OCI-M1 (cell line): ENCODE measurements at regions not wholly inside any gene's neighbourhood (a gene's known extent, or its start where the extent isn't known, plus 50 kb on each side); places are given as distances from the start of the nearest gene placed in this dataset.

Source experiments
- DNase-seq: peaks from one replicate; lab custom pipeline; 2025; lab: John Stamatoyannopoulos, UW

DNA sequence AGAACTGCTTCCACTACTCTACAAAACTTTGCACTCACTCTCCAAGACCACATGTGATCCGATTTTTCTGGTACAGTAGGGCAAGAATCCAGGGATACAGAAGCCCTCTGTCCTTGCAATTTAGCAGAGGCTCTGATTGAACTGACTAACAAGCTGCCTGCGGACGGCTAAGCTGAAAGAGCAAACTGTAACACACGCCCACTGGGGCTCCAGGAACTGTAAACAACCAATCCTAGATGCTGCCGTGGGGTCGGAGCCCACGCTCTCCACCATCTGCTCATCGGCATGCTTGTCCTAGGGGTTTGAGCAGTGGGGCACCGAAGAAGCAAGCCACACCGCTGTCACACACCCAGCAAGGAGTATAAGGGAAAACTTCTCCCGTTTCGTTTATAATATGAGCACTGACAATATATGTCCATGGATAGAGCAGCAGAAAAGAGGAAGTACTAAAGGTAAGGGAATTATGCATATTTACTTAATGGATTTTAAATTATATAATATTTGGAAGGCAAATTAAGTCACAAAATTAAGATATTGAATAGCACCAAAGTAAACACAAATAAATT is 634.4 kb upstream of the POT1 start:
- no peak for DNase-seq

- no peak for DNase-seq
These were observed 633.9 kb upstream of the POT1 start for GRCh38 chr7:125563557-125563956.

DNA sequence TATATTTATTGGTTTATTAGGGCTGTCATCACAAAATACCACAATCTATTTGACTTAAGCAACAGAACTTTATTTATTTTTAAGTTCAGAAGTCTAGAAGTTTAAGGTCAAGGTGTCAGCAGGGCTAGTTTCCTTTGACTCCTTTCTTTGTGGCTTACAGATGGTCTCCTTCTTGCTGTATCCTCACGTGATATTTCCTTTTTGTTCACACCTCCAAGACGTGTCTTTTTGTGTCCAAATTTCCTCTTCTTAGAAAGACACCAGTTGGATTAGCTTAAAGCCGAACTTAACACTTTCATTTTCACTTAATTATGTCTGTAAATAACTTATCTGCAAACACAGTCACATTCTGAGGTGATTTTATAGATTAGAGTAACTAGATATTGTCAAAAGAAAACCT is 631.4 kb upstream of the POT1 start:
- DNase-seq: peak; percentile 68

DNA sequence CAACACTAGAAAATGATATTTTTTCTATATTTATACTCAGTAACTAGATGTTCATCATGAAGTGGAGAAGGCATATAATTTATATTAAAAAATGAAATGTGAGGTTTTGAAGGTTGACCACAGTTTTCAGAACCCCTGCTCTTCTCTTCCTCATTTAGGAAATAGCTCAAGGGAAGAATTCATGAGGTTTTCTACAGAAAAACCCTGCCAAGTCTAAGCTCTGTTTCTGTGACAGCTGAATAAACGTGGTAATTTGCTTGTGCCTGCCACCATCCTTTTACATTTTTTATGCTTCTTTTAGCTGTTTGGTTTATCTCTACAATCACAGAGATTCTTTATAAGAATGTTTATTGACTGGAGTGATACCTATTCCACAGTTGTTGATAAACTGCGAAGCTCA is 630.3 kb upstream of the POT1 start:
- DNase-seq: no peak

GRCh38 chr7:125555916-125556315 is 626.3 kb upstream of the POT1 start:
- DNase-seq: no peak

DNA sequence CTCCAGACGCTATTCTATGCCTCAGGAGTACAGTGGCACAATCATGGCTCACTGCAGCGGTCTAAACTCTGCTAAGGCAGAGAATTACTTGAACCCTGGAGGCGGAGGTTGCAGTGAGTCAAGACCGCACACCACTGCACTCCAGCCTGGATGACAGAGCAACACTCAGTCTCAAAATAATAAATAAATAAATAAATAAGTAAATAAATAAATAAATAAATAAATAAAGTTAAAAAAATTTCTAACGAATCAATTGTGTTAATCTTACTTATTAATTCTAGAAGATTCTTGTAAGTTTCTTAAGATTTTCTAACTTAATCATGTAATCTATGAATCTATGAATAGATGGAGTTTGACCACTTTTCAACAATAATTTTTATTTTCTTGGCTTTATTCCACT is 621.4 kb upstream of the POT1 start:
- no peak for DNase-seq

GRCh38 chr7:125547505-125547904 is 617.9 kb upstream of the POT1 start:
- DNase-seq: no peak

GRCh38 chr7:125530553-125530952 is 600.9 kb upstream of the POT1 start:
- DNase-seq: no peak

GRCh38 chr7:125529249-125529648 is 599.6 kb upstream of the POT1 start:
- DNase-seq: no peak

DNA sequence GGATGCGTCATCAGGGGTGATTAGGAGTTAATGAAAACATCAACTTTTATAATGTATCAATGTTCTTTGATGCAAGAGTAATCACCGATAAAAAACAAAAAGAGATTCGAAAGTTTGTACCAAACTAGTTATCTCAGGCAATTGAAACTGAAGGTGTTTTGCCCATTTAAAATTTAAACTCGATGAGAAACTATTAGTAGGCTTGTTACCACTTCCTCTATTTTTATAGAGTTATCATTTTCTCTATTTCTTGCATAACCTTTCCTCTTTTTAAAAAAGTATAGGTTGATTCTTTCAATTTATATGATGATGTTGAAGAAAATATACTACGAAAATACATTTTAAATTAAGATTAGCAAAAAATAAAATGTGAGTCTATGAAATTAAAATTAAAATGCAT is 597.3 kb upstream of the POT1 start:
- DNase-seq: no peak

GRCh38 chr7:125526092-125526491 is 596.5 kb upstream of the POT1 start:
- DNase-seq: no peak

- DNase-seq: no peak
These were observed 586.6 kb upstream of the POT1 start for GRCh38 chr7:125516194-125516593.

GRCh38 chr7:125512373-125512772 is 582.7 kb upstream of the POT1 start:
- DNase-seq: no peak

GRCh38 chr7:125511310-125511709 is 581.7 kb upstream of the POT1 start:
- DNase-seq: no peak

DNA sequence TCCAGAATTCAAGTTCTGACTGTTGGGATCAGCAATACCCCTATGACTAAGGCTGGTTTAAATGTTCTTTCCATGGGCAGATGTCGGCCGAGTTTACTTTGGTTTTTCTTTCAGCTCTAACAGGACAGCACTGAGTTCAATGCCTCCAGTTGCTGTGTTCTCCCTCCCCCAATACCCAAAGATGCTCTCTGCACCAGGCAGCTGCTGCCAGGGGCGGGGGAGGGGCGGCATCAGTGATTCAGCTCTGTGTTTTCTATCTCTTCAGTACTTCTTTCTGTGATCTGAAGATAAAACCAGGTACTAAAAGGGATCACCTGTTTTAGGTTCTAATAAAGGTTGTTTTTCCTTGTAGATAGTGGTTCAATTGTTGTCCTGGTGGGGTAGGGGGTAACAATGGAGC is 576.7 kb upstream of the POT1 start:
- DNase-seq: no peak

GRCh38 chr7:125504848-125505247 is 575.2 kb upstream of the POT1 start:
- peak; percentile 13 for DNase-seq

GRCh38 chr7:125495997-125496396 is 566.4 kb upstream of the POT1 start:
- DNase-seq: no peak

- DNase-seq: no peak
These were observed 562.9 kb upstream of the POT1 start for GRCh38 chr7:125492521-125492920.

DNA sequence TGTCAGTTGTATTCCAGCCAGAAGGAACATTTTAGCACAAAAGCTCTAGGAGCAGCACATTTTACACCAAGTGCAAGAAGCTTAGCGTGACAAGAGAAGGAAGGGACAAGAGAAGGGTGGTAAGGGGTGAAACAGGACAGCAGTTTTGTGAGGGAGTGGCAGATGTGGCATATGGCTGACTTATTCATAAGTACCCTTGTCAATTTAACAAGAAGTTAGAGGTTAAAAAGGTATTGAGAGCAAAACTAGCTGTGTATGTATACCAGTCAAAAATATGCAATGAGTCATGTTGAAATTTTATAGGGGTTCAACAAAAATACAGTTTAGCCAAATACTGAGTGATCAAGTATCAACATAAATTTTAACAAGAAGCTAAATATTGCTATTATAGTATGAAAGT is 561.5 kb upstream of the POT1 start:
- no peak for DNase-seq

- DNase-seq: no peak
These were observed 560.5 kb upstream of the POT1 start for GRCh38 chr7:125490167-125490566.

- no peak for DNase-seq
These were observed 555.6 kb upstream of the POT1 start for GRCh38 chr7:125485223-125485622.

DNA sequence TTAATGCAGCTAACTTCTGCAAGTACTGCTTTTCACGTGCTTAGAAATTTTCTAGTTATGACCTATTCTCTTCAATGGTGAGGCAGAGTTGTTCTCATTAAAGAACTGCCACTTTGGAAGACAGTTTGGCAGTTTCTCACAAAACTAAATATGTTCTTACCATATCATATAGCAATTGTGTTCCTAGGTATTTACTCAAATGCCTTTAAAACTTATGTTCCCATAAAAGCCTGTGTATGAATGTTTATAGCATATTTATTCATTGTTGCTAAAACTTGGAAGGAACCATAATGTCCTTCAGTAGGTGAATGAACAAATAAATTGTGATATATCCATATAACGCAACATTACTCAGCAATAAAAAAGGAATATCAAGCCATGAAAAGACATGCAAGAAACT is 555.1 kb upstream of the POT1 start:
- DNase-seq: no peak

DNA sequence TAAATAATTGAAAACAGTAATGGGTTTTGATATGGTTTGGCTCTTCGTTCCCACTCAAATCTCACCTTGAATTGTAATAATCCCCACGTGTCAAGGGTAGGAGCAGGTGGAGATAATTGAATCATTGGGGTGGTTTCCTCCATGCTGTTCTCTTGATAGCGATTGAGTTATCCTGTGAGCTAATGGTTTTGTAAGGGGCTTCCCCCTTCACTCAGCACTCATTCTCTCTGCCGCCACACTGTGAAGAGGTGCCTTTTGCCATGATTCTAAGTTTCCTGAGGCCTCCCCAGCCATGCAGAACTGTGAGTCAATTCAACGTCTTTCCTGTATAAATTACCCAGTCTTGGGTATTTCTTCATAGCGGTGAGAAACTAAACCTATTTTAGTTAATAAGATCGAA is 551.7 kb upstream of the POT1 start:
- DNase-seq: no peak

- no peak for DNase-seq
These were observed 551.1 kb upstream of the POT1 start for GRCh38 chr7:125480762-125481161.

GRCh38 chr7:125468855-125469174 is 539.2 kb upstream of the POT1 start:
- DNase-seq: no peak
